ENCODE measurements at regions not wholly inside any gene's neighbourhood (a gene's known extent, or its start where the extent isn't known, plus 50 kb on each side); places are given as distances from the start of the nearest gene placed in this dataset.

GRCh38 chr12:118527310-118527709 is 151.0 kb downstream of the SUDS3 start:
- H3K27me3 ChIP-seq (replicated peaks; ENCODE audit: insufficient read depth, low read length), result no peaks in the 10 kb centered on the region
- no peaks in the 10 kb centered on the region for H3K4me1 ChIP-seq (ENCODE audit: low read length)
- no peak for TF ChIP-seq CTCF (IDR thresholded peaks at IDR 0.05; ENCODE audit: low read length)
- TF ChIP-seq EZH2 (optimal IDR thresholded peaks at IDR 0.05; ENCODE audit: low read depth, low read length), result no peak
- TF ChIP-seq EZH2phosphoT487 (IDR thresholded peaks at IDR 0.05; ENCODE audit: low read length), result no peak
- no peak overlapping the region for H3K4me2 ChIP-seq (ENCODE audit: low read depth, low read length)
- no peaks in the 10 kb centered on the region for H3F3A ChIP-seq (ENCODE audit: insufficient read depth, low read length)
- H4K20me1 ChIP-seq (ENCODE audit: insufficient read depth, low read length), result no peaks in the 10 kb centered on the region
- H3K36me3 ChIP-seq (replicated peaks; ENCODE audit: insufficient read depth, low read length), result no peaks in the 10 kb centered on the region
- H3K9me2 ChIP-seq (replicated peaks; ENCODE audit: insufficient read depth, low read length), result no peaks in the 10 kb centered on the region
- no peak overlapping the region for H3K4me3 ChIP-seq (ENCODE audit: low read length)
- no peak overlapping the region for H2AFZ ChIP-seq (ENCODE audit: low read length)
- no peak overlapping the region for H3K27ac ChIP-seq (ENCODE audit: low read length)
- H3K9ac ChIP-seq (ENCODE audit: low read length), result no peak overlapping the region
- no peaks in the 10 kb centered on the region for H3K79me2 ChIP-seq (ENCODE audit: low read length)
- H3K9me3 ChIP-seq (replicated peaks; ENCODE audit: insufficient read depth, low read length), result no peaks in the 10 kb centered on the region
- no peak for DNase-seq

DNA sequence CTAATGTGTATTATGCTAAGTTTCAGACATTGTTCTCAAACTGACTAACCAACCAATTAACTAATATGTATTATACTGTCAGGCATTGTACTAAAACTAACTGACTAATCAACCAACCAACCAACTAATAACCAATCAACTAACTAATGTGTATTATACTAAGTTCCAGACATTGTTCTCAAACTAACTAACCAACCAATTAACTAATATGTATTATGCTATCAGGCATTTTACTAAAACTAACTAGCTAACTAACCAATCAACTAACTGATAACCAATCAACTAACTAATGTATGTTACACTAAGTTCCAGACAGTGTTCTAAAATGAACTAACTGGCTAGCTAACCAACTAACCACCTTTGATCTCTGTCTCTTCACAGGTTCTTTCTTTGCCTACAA is 152.3 kb downstream of the SUDS3 start:
- Histone ChIP-seq H3K27me3 (replicated peaks; ENCODE audit: insufficient read depth, low read length) (no peaks in the 10 kb centered on the region), H3F3A (ENCODE audit: insufficient read depth, low read length) (no peaks in the 10 kb centered on the region), H3K4me1 (ENCODE audit: low read length) (no peaks in the 10 kb centered on the region), H2AFZ (ENCODE audit: low read length) (no peak overlapping the region), H3K4me2 (ENCODE audit: low read depth, low read length) (no peak overlapping the region), H3K79me2 (ENCODE audit: low read length) (no peaks in the 10 kb centered on the region), H3K9ac (ENCODE audit: low read length) (no peak overlapping the region), H3K9me3 (replicated peaks; ENCODE audit: insufficient read depth, low read length) (no peaks in the 10 kb centered on the region), H3K36me3 (replicated peaks; ENCODE audit: insufficient read depth, low read length) (no peaks in the 10 kb centered on the region), H3K27ac (ENCODE audit: low read length) (no peak overlapping the region), H4K20me1 (ENCODE audit: insufficient read depth, low read length) (no peaks in the 10 kb centered on the region), H3K9me2 (replicated peaks; ENCODE audit: insufficient read depth, low read length) (no peaks in the 10 kb centered on the region), H3K4me3 (ENCODE audit: low read length) (no peak overlapping the region)
- TF ChIP-seq CTCF (IDR thresholded peaks at IDR 0.05; ENCODE audit: low read length) (no peak), EZH2 (optimal IDR thresholded peaks at IDR 0.05; ENCODE audit: low read depth, low read length) (no peak), EZH2phosphoT487 (IDR thresholded peaks at IDR 0.05; ENCODE audit: low read length) (no peak)
- DNase-seq, result no peak

- no peak overlapping the region for H3K4me2 ChIP-seq (ENCODE audit: low read depth, low read length)
- H3K4me1 ChIP-seq (ENCODE audit: low read length), result no peaks in the 10 kb centered on the region
- H3K9me2 ChIP-seq (replicated peaks; ENCODE audit: insufficient read depth, low read length), result no peaks in the 10 kb centered on the region
- no peaks in the 10 kb centered on the region for H3K9me3 ChIP-seq (replicated peaks; ENCODE audit: insufficient read depth, low read length)
- DNase-seq, result no peak
- no peaks in the 10 kb centered on the region for H4K20me1 ChIP-seq (ENCODE audit: insufficient read depth, low read length)
- no peaks in the 10 kb centered on the region for H3K79me2 ChIP-seq (ENCODE audit: low read length)
- H3K27me3 ChIP-seq (replicated peaks; ENCODE audit: insufficient read depth, low read length), result no peaks in the 10 kb centered on the region
- H2AFZ ChIP-seq (ENCODE audit: low read length), result no peak overlapping the region
- H3K4me3 ChIP-seq (ENCODE audit: low read length), result no peak overlapping the region
- H3K36me3 ChIP-seq (replicated peaks; ENCODE audit: insufficient read depth, low read length), result no peaks in the 10 kb centered on the region
- no peaks in the 10 kb centered on the region for H3F3A ChIP-seq (ENCODE audit: insufficient read depth, low read length)
- TF ChIP-seq EZH2 (optimal IDR thresholded peaks at IDR 0.05; ENCODE audit: low read depth, low read length), result no peak
- no peak for TF ChIP-seq EZH2phosphoT487 (IDR thresholded peaks at IDR 0.05; ENCODE audit: low read length)
- TF ChIP-seq CTCF (IDR thresholded peaks at IDR 0.05; ENCODE audit: low read length), result no peak
- no peak overlapping the region for H3K9ac ChIP-seq (ENCODE audit: low read length)
- no peak overlapping the region for H3K27ac ChIP-seq (ENCODE audit: low read length)
These were observed 157.6 kb downstream of the SUDS3 start for GRCh38 chr12:118534003-118534402.
